Osteocyte (in vitro differentiated cells): ENCODE measurements at regions not wholly inside any gene's neighbourhood (a gene's known extent, or its start where the extent isn't known, plus 50 kb on each side); places are given as distances from the start of the nearest gene placed in this dataset.

Experiments
- DNase-seq: peaks from one replicate; pipeline ENCODE4 v3.0.0; 2021; ENCODE audit warnings: mixed read lengths; ENCODE audit not compliant: unreplicated experiment; ENCODE audit errors: extremely low spot score
- H3K27ac Mint-ChIP-seq: one replicate; pipeline ENCODE4 v1.8.0; 2021; ENCODE audit warnings: mild to moderate bottlenecking, mixed read lengths; ENCODE audit not compliant: unreplicated experiment
- H3K27me3 Mint-ChIP-seq: one replicate; pipeline ENCODE4 v1.8.0; 2021; ENCODE audit warnings: mixed read lengths; ENCODE audit not compliant: unreplicated experiment
- H3K36me3 Mint-ChIP-seq: one replicate; pipeline ENCODE4 v1.8.0; 2021; ENCODE audit warnings: mixed read lengths; ENCODE audit not compliant: unreplicated experiment
- H3K4me1 Mint-ChIP-seq: one replicate; pipeline ENCODE4 v1.8.0; 2021; ENCODE audit warnings: mixed read lengths; ENCODE audit not compliant: unreplicated experiment
- H3K4me3 Mint-ChIP-seq: one replicate; pipeline ENCODE4 v1.8.0; 2021; ENCODE audit warnings: mild to moderate bottlenecking, moderate library complexity, mixed read lengths; ENCODE audit not compliant: unreplicated experiment
- H3K9me3 Mint-ChIP-seq: one replicate; pipeline ENCODE4 v1.8.0; 2021; ENCODE audit warnings: mixed read lengths; ENCODE audit not compliant: unreplicated experiment
- CTCF ChIP-seq: fragments of 200-600 bp; sonication (generic); IDR thresholded peaks from 2 replicates; pipeline ENCODE4 v1.5.0; 2021; ENCODE audit warnings: antibody characterized with exemption, mild to moderate bottlenecking, moderate library complexity

- peaks cover 25% of the 10 kb centered on the region for H3K9me3 Mint-ChIP-seq
- peaks cover 11% of the 10 kb centered on the region for H3K4me1 Mint-ChIP-seq
- no peak overlapping the region for H3K4me3 Mint-ChIP-seq
- DNase-seq, result no peak
- no peak overlapping the region for H3K27ac Mint-ChIP-seq
- H3K36me3 Mint-ChIP-seq, result peaks cover 14% of the 10 kb centered on the region
- no peaks in the 10 kb centered on the region for H3K27me3 Mint-ChIP-seq
- TF ChIP-seq CTCF, result no peak
Observed at GRCh38 chr13:106343836-106344235, 191.6 kb downstream of the EFNB2 start.

GRCh38 chr13:106340249-106340648 lies 195.2 kb downstream of the EFNB2 start:
- no peak for DNase-seq

DNA sequence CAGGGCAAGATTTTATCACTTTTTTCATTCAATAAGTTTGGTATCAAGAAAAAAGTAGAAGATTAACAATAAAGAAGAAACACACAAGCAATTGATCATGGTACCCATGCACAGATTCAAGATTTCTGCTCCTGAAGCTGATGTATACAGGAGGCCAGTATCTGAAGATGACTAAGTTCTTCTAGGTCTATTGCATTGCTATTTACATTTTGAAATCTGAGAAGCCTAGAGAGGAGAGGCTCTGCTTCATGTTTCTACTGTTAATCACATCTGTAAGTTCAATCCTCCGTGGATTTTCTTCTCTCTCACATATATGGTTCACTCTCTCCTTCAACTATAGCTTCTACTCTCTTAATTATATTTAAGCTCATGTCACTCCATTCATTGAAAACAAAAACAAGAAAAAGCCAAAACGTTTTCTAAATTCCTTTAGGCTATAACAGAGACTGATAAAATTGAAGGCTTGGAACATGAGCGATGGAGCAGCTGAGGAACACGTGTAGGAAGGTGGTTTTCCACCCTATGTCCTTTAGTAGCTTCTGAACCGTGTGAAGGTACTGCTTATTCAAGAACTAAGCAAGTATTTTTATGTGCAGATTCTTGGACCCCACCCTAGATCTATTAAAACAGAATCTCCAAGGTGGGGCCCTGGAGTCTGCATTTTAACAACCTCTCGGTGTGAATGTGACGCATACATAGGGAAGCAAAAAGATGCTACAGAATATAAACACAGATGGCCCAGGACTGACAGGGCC lies 198.2 kb downstream of the EFNB2 start:
- peaks cover 14% of the 10 kb centered on the region for H3K36me3 Mint-ChIP-seq
- no peaks in the 10 kb centered on the region for H3K4me1 Mint-ChIP-seq
- no peak for DNase-seq

More at GRCh38 chr13:106340249-106340648, 195.2 kb downstream of the EFNB2 start:
- Mint-ChIP-seq H3K27ac (no peak overlapping the region), H3K4me1 (no peaks in the 10 kb centered on the region), H3K27me3 (no peaks in the 10 kb centered on the region), H3K36me3 (peaks cover 14% of the 10 kb centered on the region), H3K4me3 (no peak overlapping the region), H3K9me3 (peaks cover 28% of the 10 kb centered on the region)
- no peak for TF ChIP-seq CTCF

GRCh38 chr13:106336668-106337067 lies 198.8 kb downstream of the EFNB2 start:
- H3K4me3 Mint-ChIP-seq, result no peak overlapping the region
- TF ChIP-seq CTCF, result no peak
- H3K27ac Mint-ChIP-seq, result no peak overlapping the region
- no peak for DNase-seq
- H3K4me1 Mint-ChIP-seq, result no peaks in the 10 kb centered on the region
- H3K9me3 Mint-ChIP-seq, result peaks cover 26% of the 10 kb centered on the region
- peaks cover 14% of the 10 kb centered on the region for H3K36me3 Mint-ChIP-seq
- H3K27me3 Mint-ChIP-seq, result no peaks in the 10 kb centered on the region

More for the DNA sequence above, 198.2 kb downstream of the EFNB2 start:
- Mint-ChIP-seq H3K9me3 (peaks cover 28% of the 10 kb centered on the region), H3K27ac (no peak overlapping the region), H3K27me3 (no peaks in the 10 kb centered on the region), H3K4me3 (no peak overlapping the region)
- TF ChIP-seq CTCF, result no peak

DNA sequence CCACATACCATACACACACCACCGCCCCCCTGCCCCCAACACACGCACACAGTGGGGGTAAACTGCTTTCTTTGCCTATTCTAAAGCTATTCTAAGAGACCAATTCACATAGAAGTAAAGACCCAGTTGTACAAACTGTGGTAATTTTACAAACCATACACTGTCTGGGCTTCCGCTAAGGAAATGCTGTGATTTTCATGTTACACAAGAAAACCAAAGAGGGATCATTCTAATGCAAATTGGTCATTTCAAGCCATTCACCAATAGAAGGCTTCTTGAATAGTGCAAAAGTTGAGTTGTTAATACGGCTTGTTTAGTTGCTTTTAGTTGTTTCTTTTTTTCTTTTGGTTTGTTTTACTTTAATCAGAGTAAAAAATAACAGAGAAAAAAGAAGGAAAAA lies 202.8 kb downstream of the EFNB2 start:
- no peaks in the 10 kb centered on the region for H3K36me3 Mint-ChIP-seq
- DNase-seq, result no peak
- H3K27ac Mint-ChIP-seq, result no peak overlapping the region
- no peaks in the 10 kb centered on the region for H3K9me3 Mint-ChIP-seq
- no peaks in the 10 kb centered on the region for H3K4me1 Mint-ChIP-seq
- no peak for TF ChIP-seq CTCF
- no peaks in the 10 kb centered on the region for H3K27me3 Mint-ChIP-seq
- no peak overlapping the region for H3K4me3 Mint-ChIP-seq
